Panc1 (cell line): ENCODE measurements at regions not wholly inside any gene's neighbourhood (a gene's known extent, or its start where the extent isn't known, plus 50 kb on each side); places are given as distances from the start of the nearest gene placed in this dataset.

Experiments used
- ATAC-seq: fragments of 200-7000 bp; cut with Tn5 transposase; 2 replicates; pipeline ENCODE4 v1.9.1; 2020; ENCODE audit warnings: mild to moderate bottlenecking, moderate library complexity
- BruUV-seq: library from RNA; stranded (reverse); fragments of 400-500 nt; replicated peaks from 2 replicates; lab custom pipeline; 2021; lab: Mats Ljungman, UMichigan
- CTCF ChIA-PET: fragments of 300-600 bp; sonication (Branson Sonifier 250); formaldehyde crosslinking; loops from one replicate; lab custom pipeline; 2022; ENCODE audit warnings: antibody characterized with exemption; lab: Charles Lee
- POLR2A ChIA-PET: fragments of 300-600 bp; sonication (Branson Sonifier 250); formaldehyde crosslinking; loops from one replicate; lab custom pipeline; 2022; ENCODE audit warnings: antibody characterized with exemption; lab: Charles Lee
- DNase-seq: peaks from one replicate; pipeline ENCODE4 v3.0.0-alpha.2; 2010; ENCODE audit warnings: low read depth, low spot score
- H3K27ac ChIP-seq: 2 replicates; pipeline ENCODE4 v1.5.1; 2011; ENCODE audit warnings: mild to moderate bottlenecking, low read length, inconsistent platforms
- H3K27me3 ChIP-seq: fragments of 200-500 bp; sonication (Bioruptor generic); 2 replicates; pipeline ENCODE4 v1.6.0; 2014; ENCODE audit warnings: low read length, inconsistent platforms; ENCODE audit not compliant: control insufficient read depth, insufficient read depth
- H3K36me3 ChIP-seq: fragments of 200-500 bp; sonication (Bioruptor generic); 2 replicates; pipeline ENCODE4 v1.5.1; 2014; ENCODE audit warnings: inconsistent platforms, mild to moderate bottlenecking, low read length, moderate library complexity; ENCODE audit not compliant: control insufficient read depth, insufficient read depth
- H3K4me1 ChIP-seq: 2 replicates; pipeline ENCODE4 v1.5.1; 2011; ENCODE audit warnings: inconsistent platforms, mild to moderate bottlenecking, low read length, moderate library complexity; ENCODE audit not compliant: control insufficient read depth, insufficient read depth
- H3K4me3 ChIP-seq, 2 experiments: 2 replicates each; pipeline ENCODE4 v1.5.1; 2011 to 2012; ENCODE audit warnings: low read depth in 2 of 2, low read length in 2 of 2, mild to moderate bottlenecking in 2 of 2, inconsistent platforms in 1 of 2, moderate library complexity in 1 of 2
- H3K9me3 ChIP-seq: fragments of 200-500 bp; sonication (Bioruptor generic); 2 replicates; pipeline ENCODE4 v1.5.1; 2014; ENCODE audit warnings: low read depth, mild to moderate bottlenecking, inconsistent platforms, low read length, moderate library complexity; ENCODE audit not compliant: control insufficient read depth, insufficient read depth
- CTCF ChIP-seq: fragments of 450-650 bp; IDR thresholded peaks from 2 replicates; pipeline ENCODE4 v1.5.1; 2017; ENCODE audit warnings: mild to moderate bottlenecking
- POLR2AphosphoS5 ChIP-seq: IDR thresholded peaks from 2 replicates; pipeline ENCODE4 v1.6.1; 2012; ENCODE audit warnings: mild to moderate bottlenecking, low read depth, low read length, moderate library complexity
- REST ChIP-seq, 2 experiments: IDR thresholded peaks; 2 replicates each; pipeline ENCODE4 v1.6.1; 2011 to 2012; ENCODE audit warnings: low read depth in 2 of 2, control low read depth in 1 of 2, low read length in 1 of 2, mild to moderate bottlenecking in 1 of 2, moderate library complexity in 1 of 2; ENCODE audit not compliant: insufficient read depth in 1 of 2
- SIN3A ChIP-seq: IDR thresholded peaks from 2 replicates; pipeline ENCODE4 v1.6.1; 2012; ENCODE audit warnings: low read depth, mild to moderate bottlenecking, low read length, moderate library complexity, borderline replicate concordance; ENCODE audit not compliant: insufficient read depth
- TCF7L2 ChIP-seq: IDR thresholded peaks from 2 replicates; pipeline ENCODE4 v1.6.1; 2011; ENCODE audit warnings: mild to moderate bottlenecking, low read depth, low read length, inconsistent platforms
- in situ Hi-C: cut with HindIII; loops from 2 replicates; pipeline ENCODE4 v1.10.0; 2016; ENCODE audit warnings: low sequenced_read_pairs, low pct_unique_long_range_greater_than_20kb
- intact Hi-C: fragments of 100-400 bp; cut with micrococcal nuclease; formaldehyde crosslinking; loops from one replicate; pipeline ENCODE4 v1.10.0; 2022; ENCODE audit not compliant: unreplicated experiment

- Histone ChIP-seq H3K9me3 (no peaks in the 10 kb centered on the region), H3K4me1 (no peaks in the 10 kb centered on the region), H3K4me3 (no peak overlapping the region), H3K27ac (no peak overlapping the region), H3K36me3 (no peaks in the 10 kb centered on the region), H3K27me3 (no peaks in the 10 kb centered on the region)
- in situ Hi-C loops = no loop called here
- CTCF ChIA-PET = no interaction called here
- intact Hi-C loops = no loop called here
- no peak for TF ChIP-seq SIN3A
- TF ChIP-seq CTCF = no peak
- TF ChIP-seq TCF7L2 = no peak
- TF ChIP-seq REST (IDR thresholded peaks at IDR 0.05; ENCODE audit: insufficient read depth in 1 of 2, low read depth in 2 of 2, low read length in 1 of 2) = no peak
- TF ChIP-seq POLR2AphosphoS5 = no peak
- POLR2A ChIA-PET = no interaction called here
- DNase-seq (no peak), ATAC-seq (no peak)
- BruUV-seq = no TSS peak
Observed at GRCh38 chr9:22241024-22241423, 205.6 kb upstream of the DMRTA1 start.

GRCh38 chr9:22241611-22242010 lies 205.0 kb upstream of the DMRTA1 start:
- ATAC-seq = no peak
- intact Hi-C loops = no loop called here
- no peaks in the 10 kb centered on the region for H3K36me3 ChIP-seq
- H3K4me3 ChIP-seq = no peak overlapping the region
- TF ChIP-seq CTCF = no peak
- no peak for TF ChIP-seq POLR2AphosphoS5
- no TSS peak for BruUV-seq
- no peaks in the 10 kb centered on the region for H3K9me3 ChIP-seq
- H3K27me3 ChIP-seq = no peaks in the 10 kb centered on the region
- H3K27ac ChIP-seq = no peak overlapping the region
- ChIA-PET POLR2A (no interaction called here), CTCF (no interaction called here)
- no peak for DNase-seq
- H3K4me1 ChIP-seq = no peaks in the 10 kb centered on the region
- in situ Hi-C loops = no loop called here
